Endothelial cell (in vitro differentiated cells): ENCODE measurements at regions not wholly inside any gene's neighbourhood (a gene's known extent, or its start where the extent isn't known, plus 50 kb on each side); places are given as distances from the start of the nearest gene placed in this dataset.

Source experiments
- DNase-seq: peaks from one replicate; pipeline ENCODE4 v3.0.0; 2021; ENCODE audit warnings: low spot score
- H3K27ac Mint-ChIP-seq: one replicate; pipeline ENCODE4 v1.8.0; 2021; ENCODE audit warnings: mixed read lengths, inconsistent platforms; ENCODE audit not compliant: unreplicated experiment
- H3K27me3 Mint-ChIP-seq: one replicate; pipeline ENCODE4 v1.8.0; 2021; ENCODE audit warnings: mild to moderate bottlenecking, moderate library complexity, mixed read lengths, inconsistent platforms; ENCODE audit not compliant: unreplicated experiment
- H3K36me3 Mint-ChIP-seq: one replicate; pipeline ENCODE4 v1.8.0; 2021; ENCODE audit warnings: mild to moderate bottlenecking, low read depth, mixed read lengths, inconsistent platforms; ENCODE audit not compliant: unreplicated experiment
- H3K4me1 Mint-ChIP-seq: one replicate; pipeline ENCODE4 v1.8.0; 2021; ENCODE audit warnings: mild to moderate bottlenecking, mixed read lengths, inconsistent platforms; ENCODE audit not compliant: unreplicated experiment
- H3K4me3 Mint-ChIP-seq: one replicate; pipeline ENCODE4 v1.8.0; 2021; ENCODE audit warnings: mild to moderate bottlenecking, mixed read lengths, inconsistent platforms; ENCODE audit not compliant: unreplicated experiment
- H3K9me3 Mint-ChIP-seq: one replicate; pipeline ENCODE4 v1.8.0; 2021; ENCODE audit warnings: mixed read lengths, inconsistent platforms; ENCODE audit not compliant: unreplicated experiment
- TF ChIP-seq, protein P1 (sequence below): fragments of 200-600 bp; sonication (generic); IDR thresholded peaks from one replicate; pipeline ENCODE4 v1.5.0; 2021; ENCODE audit warnings: antibody characterized with exemption; ENCODE audit not compliant: unreplicated experiment

DNA sequence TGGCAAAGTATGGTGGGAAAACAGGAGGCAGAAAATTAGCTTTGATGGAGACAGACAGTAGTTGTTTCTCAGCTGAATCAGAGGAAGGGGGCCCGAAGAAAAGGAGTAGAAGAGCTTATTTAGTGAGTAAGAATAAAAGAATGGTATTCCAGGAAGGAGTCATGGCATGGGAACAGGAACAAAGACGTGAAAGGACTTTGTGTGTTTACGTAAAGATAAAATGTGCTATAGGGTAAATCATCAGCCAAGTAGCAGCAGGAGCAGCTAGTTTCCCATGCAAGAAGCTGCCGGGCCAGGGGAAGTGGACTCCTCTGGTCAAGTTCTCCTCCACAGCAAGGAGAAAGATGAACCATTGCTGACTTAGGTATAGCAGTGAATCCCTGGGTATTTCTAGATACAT lies 454.5 kb downstream of the HINT1 start:
- H3K4me1 Mint-ChIP-seq: peaks cover 66% of the 10 kb centered on the region
- no peaks in the 10 kb centered on the region for H3K27me3 Mint-ChIP-seq
- H3K27ac Mint-ChIP-seq: peak overlapping the region; percentile 74
- H3K36me3 Mint-ChIP-seq: no peaks in the 10 kb centered on the region
- no peaks in the 10 kb centered on the region for H3K9me3 Mint-ChIP-seq
- H3K4me3 Mint-ChIP-seq: peak overlapping the region; percentile 6
- DNase-seq: peak; percentile 8
- TF ChIP-seq, protein P1, sequence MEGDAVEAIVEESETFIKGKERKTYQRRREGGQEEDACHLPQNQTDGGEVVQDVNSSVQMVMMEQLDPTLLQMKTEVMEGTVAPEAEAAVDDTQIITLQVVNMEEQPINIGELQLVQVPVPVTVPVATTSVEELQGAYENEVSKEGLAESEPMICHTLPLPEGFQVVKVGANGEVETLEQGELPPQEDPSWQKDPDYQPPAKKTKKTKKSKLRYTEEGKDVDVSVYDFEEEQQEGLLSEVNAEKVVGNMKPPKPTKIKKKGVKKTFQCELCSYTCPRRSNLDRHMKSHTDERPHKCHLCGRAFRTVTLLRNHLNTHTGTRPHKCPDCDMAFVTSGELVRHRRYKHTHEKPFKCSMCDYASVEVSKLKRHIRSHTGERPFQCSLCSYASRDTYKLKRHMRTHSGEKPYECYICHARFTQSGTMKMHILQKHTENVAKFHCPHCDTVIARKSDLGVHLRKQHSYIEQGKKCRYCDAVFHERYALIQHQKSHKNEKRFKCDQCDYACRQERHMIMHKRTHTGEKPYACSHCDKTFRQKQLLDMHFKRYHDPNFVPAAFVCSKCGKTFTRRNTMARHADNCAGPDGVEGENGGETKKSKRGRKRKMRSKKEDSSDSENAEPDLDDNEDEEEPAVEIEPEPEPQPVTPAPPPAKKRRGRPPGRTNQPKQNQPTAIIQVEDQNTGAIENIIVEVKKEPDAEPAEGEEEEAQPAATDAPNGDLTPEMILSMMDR: no peak

DNA sequence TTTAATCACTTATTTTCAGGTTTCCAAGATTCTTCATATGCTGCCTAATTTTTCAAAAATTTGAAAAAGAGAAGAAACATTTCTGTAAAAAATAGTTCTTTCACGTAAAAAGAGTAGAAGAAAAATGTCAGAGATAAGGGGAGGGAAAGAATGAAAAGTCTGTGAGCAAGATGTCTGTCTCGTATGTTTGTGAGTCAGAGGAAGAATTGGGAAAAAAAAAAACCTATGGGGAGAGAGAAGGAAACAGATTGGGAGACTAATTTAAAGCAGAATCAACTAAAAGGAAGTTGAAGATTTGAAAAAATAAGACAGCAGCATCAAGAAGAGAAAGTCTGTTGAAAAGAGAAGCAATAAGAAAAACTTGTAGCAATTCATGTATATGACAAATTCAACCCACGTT lies 456.3 kb downstream of the HINT1 start:
- Mint-ChIP-seq H3K27ac (peak overlapping the region; percentile 83), H3K27me3 (no peaks in the 10 kb centered on the region), H3K4me3 (peak overlapping the region; percentile 2), H3K36me3 (peaks cover 4% of the 10 kb centered on the region), H3K4me1 (peaks cover 59% of the 10 kb centered on the region), H3K9me3 (no peaks in the 10 kb centered on the region)
- TF ChIP-seq, protein P1: no peak
- DNase-seq: no peak

DNA sequence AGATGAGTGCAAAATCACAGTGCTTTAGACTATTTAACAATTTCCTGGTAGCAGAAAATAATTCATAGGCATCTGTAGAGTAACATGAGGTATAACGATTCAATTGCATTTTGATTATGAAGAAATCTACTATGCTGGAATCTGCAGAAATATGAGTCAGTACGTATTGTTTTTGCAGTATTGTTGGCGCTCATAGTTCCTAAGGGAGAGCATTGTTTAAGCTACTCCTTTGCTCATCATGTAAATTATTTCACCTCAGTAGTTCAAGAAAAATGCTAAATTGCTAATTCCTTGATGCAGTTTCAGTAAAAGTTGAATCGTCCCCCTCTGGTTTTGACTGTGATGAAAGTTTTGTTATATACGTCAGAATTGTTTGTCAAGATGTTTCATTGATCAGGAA lies 458.4 kb downstream of the HINT1 start:
- H3K27ac Mint-ChIP-seq: no peak overlapping the region
- H3K4me3 Mint-ChIP-seq: no peak overlapping the region
- H3K27me3 Mint-ChIP-seq: peaks cover 2% of the 10 kb centered on the region
- TF ChIP-seq, protein P1: no peak
- H3K36me3 Mint-ChIP-seq: peaks cover 4% of the 10 kb centered on the region
- H3K9me3 Mint-ChIP-seq: no peaks in the 10 kb centered on the region
- no peak for DNase-seq
- H3K4me1 Mint-ChIP-seq: peaks cover 47% of the 10 kb centered on the region

DNA sequence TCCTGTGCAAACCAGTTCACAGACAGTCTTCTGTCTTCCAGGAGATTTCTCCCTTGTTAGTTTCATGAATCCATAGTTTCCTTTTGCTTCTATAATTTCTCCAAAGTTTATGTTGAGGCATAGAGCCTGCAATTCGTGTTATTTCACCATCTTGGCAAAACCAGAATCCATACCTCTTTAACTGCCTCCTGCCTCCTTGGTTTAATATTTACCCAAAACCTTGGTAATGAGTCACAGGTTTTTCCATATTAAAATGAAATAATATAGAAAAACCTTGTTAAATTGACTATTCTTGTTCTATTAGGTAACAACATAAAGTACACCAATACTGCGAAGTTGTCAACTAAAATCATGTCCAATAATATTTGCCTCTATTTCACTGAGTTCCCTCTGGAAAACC lies 459.7 kb downstream of the HINT1 start:
- Mint-ChIP-seq H3K36me3 (peaks cover 4% of the 10 kb centered on the region), H3K4me1 (peaks cover 33% of the 10 kb centered on the region), H3K27me3 (peaks cover 2% of the 10 kb centered on the region), H3K4me3 (no peak overlapping the region), H3K9me3 (no peaks in the 10 kb centered on the region), H3K27ac (no peak overlapping the region)
- TF ChIP-seq, protein P1: no peak
- DNase-seq: no peak

DNA sequence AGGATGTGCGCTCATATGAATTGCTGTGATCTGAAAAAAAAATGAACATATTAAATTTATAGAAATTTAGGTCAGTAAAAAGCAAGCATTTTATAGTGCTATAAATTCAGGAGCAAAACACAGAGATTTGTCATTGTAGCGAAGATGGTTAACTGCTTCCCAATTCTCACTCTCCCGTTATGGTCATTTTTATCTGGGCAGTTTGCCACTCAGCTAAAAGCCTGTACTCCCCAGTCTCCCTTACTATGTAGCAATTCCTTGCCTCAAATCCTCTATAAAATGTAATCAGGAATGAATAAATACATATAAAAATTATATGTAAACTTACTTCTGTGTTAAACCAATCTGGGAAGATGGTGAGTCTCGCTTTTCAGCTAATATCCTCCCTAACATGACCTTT lies 471.5 kb downstream of the HINT1 start:
- H3K4me3 Mint-ChIP-seq: no peak overlapping the region
- H3K27me3 Mint-ChIP-seq: no peaks in the 10 kb centered on the region
- H3K36me3 Mint-ChIP-seq: no peaks in the 10 kb centered on the region
- TF ChIP-seq, protein P1: no peak
- H3K27ac Mint-ChIP-seq: no peak overlapping the region
- no peaks in the 10 kb centered on the region for H3K4me1 Mint-ChIP-seq
- no peak for DNase-seq
- H3K9me3 Mint-ChIP-seq: no peaks in the 10 kb centered on the region
